ENCODE measurements at regions not wholly inside any gene's neighbourhood (a gene's known extent, or its start where the extent isn't known, plus 50 kb on each side); places are given as distances from the start of the nearest gene placed in this dataset.

DNA sequence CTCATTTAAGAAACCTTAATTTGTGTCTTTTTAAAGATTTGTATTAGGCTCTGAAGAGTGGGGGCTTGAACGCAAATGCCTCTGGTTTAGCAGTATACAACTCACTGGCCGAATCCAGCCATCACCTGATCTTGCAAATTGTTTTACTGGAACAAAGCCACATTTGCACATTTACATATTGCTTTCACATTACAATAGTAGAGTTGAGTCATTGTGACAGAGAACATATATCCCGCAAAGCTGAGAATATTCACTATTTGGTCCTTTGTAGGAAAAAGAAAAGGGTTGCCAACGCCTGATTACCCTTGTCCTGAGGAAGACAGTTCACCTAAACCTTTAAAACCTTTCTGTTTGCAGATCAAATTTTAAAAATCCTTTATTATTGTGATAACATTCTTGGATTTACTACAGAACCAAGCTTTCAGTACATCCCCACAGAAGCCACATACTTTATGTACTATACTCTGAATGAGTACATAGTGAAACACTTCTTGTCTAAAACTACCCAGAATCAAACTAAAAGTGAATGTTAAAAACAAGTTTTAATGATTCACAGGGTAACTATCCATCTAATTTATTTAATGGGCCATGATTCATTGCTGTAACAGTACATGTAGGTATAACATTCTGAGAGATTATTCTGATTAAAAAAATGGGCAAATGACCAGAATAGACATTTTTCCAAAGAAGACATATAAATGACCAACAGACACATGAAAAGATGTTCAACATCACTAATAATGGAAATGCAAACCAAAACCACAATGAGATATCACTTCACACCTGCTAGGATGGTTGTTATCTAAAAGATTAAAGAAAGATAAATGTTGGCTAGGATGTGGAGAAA, 161.0 kb downstream of the SLC25A46 start:
- no peak overlapping the region for H3K4me3 ChIP-seq (ENCODE audit: severe bottlenecking)
- peaks cover 30% of the 10 kb centered on the region for H3K4me1 ChIP-seq (ENCODE audit: insufficient read depth, poor library complexity, severe bottlenecking)
- DNase-seq (ENCODE audit: low spot score): no peak

GRCh38 chr5:110900829-110901228, 162.0 kb downstream of the SLC25A46 start:
- H3K9me3 ChIP-seq (ENCODE audit: severe bottlenecking): no peaks in the 10 kb centered on the region
- peaks cover 30% of the 10 kb centered on the region for H3K4me1 ChIP-seq (ENCODE audit: insufficient read depth, poor library complexity, severe bottlenecking)
- H3K27me3 ChIP-seq (ENCODE audit: insufficient read depth, poor library complexity, severe bottlenecking): no peaks in the 10 kb centered on the region
- no peak for DNase-seq (ENCODE audit: low spot score)
- TF ChIP-seq, protein P1, sequence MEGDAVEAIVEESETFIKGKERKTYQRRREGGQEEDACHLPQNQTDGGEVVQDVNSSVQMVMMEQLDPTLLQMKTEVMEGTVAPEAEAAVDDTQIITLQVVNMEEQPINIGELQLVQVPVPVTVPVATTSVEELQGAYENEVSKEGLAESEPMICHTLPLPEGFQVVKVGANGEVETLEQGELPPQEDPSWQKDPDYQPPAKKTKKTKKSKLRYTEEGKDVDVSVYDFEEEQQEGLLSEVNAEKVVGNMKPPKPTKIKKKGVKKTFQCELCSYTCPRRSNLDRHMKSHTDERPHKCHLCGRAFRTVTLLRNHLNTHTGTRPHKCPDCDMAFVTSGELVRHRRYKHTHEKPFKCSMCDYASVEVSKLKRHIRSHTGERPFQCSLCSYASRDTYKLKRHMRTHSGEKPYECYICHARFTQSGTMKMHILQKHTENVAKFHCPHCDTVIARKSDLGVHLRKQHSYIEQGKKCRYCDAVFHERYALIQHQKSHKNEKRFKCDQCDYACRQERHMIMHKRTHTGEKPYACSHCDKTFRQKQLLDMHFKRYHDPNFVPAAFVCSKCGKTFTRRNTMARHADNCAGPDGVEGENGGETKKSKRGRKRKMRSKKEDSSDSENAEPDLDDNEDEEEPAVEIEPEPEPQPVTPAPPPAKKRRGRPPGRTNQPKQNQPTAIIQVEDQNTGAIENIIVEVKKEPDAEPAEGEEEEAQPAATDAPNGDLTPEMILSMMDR (IDR thresholded peaks at IDR 0.05; ENCODE audit: poor library complexity, severe bottlenecking): no peak
- ATAC-seq (ENCODE audit: low read depth): peak; percentile 82
- H3K27ac ChIP-seq (ENCODE audit: poor library complexity, severe bottlenecking): peak overlapping the region; percentile 94
- no peaks in the 10 kb centered on the region for H3K36me3 ChIP-seq (ENCODE audit: low read depth)
- H3K4me3 ChIP-seq (ENCODE audit: severe bottlenecking): no peak overlapping the region

More for the DNA sequence above, 161.0 kb downstream of the SLC25A46 start:
- TF ChIP-seq, protein P1 (IDR thresholded peaks at IDR 0.05; ENCODE audit: poor library complexity, severe bottlenecking): no peak
- Histone ChIP-seq H3K27ac (ENCODE audit: poor library complexity, severe bottlenecking) (peak overlapping the region; percentile 94), H3K27me3 (ENCODE audit: insufficient read depth, poor library complexity, severe bottlenecking) (no peaks in the 10 kb centered on the region), H3K9me3 (ENCODE audit: severe bottlenecking) (no peaks in the 10 kb centered on the region), H3K36me3 (ENCODE audit: low read depth) (no peaks in the 10 kb centered on the region)
- ATAC-seq (ENCODE audit: low read depth): peak; percentile 67

GRCh38 chr5:110903966-110904365, 165.2 kb downstream of the SLC25A46 start:
- TF ChIP-seq, protein P1 (IDR thresholded peaks at IDR 0.05; ENCODE audit: poor library complexity, severe bottlenecking): no peak
- H3K4me3 ChIP-seq (ENCODE audit: severe bottlenecking): no peak overlapping the region
- DNase-seq (ENCODE audit: low spot score): no peak
- no peak for ATAC-seq (ENCODE audit: low read depth)
- H3K36me3 ChIP-seq (ENCODE audit: low read depth): no peaks in the 10 kb centered on the region
- no peaks in the 10 kb centered on the region for H3K27me3 ChIP-seq (ENCODE audit: insufficient read depth, poor library complexity, severe bottlenecking)
- no peaks in the 10 kb centered on the region for H3K9me3 ChIP-seq (ENCODE audit: severe bottlenecking)
- H3K4me1 ChIP-seq (ENCODE audit: insufficient read depth, poor library complexity, severe bottlenecking): peaks cover 26% of the 10 kb centered on the region
- H3K27ac ChIP-seq (ENCODE audit: poor library complexity, severe bottlenecking): no peak overlapping the region

- no peak for DNase-seq (ENCODE audit: low spot score)
- Histone ChIP-seq H3K27ac (ENCODE audit: poor library complexity, severe bottlenecking) (no peak overlapping the region), H3K9me3 (ENCODE audit: severe bottlenecking) (no peaks in the 10 kb centered on the region), H3K36me3 (ENCODE audit: low read depth) (no peaks in the 10 kb centered on the region), H3K4me1 (ENCODE audit: insufficient read depth, poor library complexity, severe bottlenecking) (peaks cover 9% of the 10 kb centered on the region), H3K4me3 (ENCODE audit: severe bottlenecking) (no peak overlapping the region), H3K27me3 (ENCODE audit: insufficient read depth, poor library complexity, severe bottlenecking) (no peaks in the 10 kb centered on the region)
- peak; percentile 46; the same call in 1 of the 3 replicates for ATAC-seq (ENCODE audit: low read depth)
- TF ChIP-seq, protein P1 (IDR thresholded peaks at IDR 0.05; ENCODE audit: poor library complexity, severe bottlenecking): no peak
These were observed 162.7 kb upstream of the TSLP start for GRCh38 chr5:110908848-110909247.

- DNase-seq (ENCODE audit: low spot score) (no peak), ATAC-seq (ENCODE audit: low read depth) (no peak)
- Histone ChIP-seq H3K4me1 (ENCODE audit: insufficient read depth, poor library complexity, severe bottlenecking) (peaks cover 9% of the 10 kb centered on the region), H3K9me3 (ENCODE audit: severe bottlenecking) (no peaks in the 10 kb centered on the region), H3K36me3 (ENCODE audit: low read depth) (no peaks in the 10 kb centered on the region), H3K27me3 (ENCODE audit: insufficient read depth, poor library complexity, severe bottlenecking) (no peaks in the 10 kb centered on the region), H3K27ac (ENCODE audit: poor library complexity, severe bottlenecking) (no peak overlapping the region), H3K4me3 (ENCODE audit: severe bottlenecking) (no peak overlapping the region)
- TF ChIP-seq, protein P1 (IDR thresholded peaks at IDR 0.05; ENCODE audit: poor library complexity, severe bottlenecking): no peak
These were observed 162.1 kb upstream of the TSLP start for GRCh38 chr5:110909415-110909814.
